GM19043 (cell line): ENCODE measurements at regions not wholly inside any gene's neighbourhood (a gene's known extent, or its start where the extent isn't known, plus 50 kb on each side); places are given as distances from the start of the nearest gene placed in this dataset.
"Not testable (repeated sequence)": the region's sequence is repeated elsewhere in the genome, so short reads cannot be mapped to it uniquely, and the experiment has no call there.

Experiments
- ATAC-seq: cut with Tn5 transposase; IDR thresholded peaks from one replicate; pipeline ENCODE4 v1.9.1; 2021; ENCODE audit warnings: low read depth; ENCODE audit not compliant: unreplicated experiment

GRCh38 chr13:68987585-68987984, 1120.0 kb upstream of the ATXN8OS start:
- ATAC-seq, result no peak

GRCh38 chr13:68984688-68985319, 1122.8 kb upstream of the ATXN8OS start:
- ATAC-seq, result no peak

GRCh38 chr13:68982961-68983619, 1124.5 kb upstream of the ATXN8OS start:
- no peak for ATAC-seq

- no peak for ATAC-seq
These were observed 1131.3 kb upstream of the ATXN8OS start for GRCh38 chr13:68976287-68976686.

- no peak for ATAC-seq
These were observed 1137.1 kb upstream of the ATXN8OS start for GRCh38 chr13:68970532-68970931.

GRCh38 chr13:68948586-68948985, 1159.0 kb upstream of the ATXN8OS start:
- no peak for ATAC-seq

- no peak for ATAC-seq
These were observed 1163.4 kb upstream of the ATXN8OS start for GRCh38 chr13:68944272-68944671.

- ATAC-seq, result no peak
These were observed 1167.6 kb upstream of the ATXN8OS start for GRCh38 chr13:68940049-68940448.

GRCh38 chr13:68938639-68939038, 1169.0 kb upstream of the ATXN8OS start:
- no peak for ATAC-seq

GRCh38 chr13:68929075-68929745, 1178.4 kb upstream of the ATXN8OS start:
- ATAC-seq, result no peak

GRCh38 chr13:68927387-68928026, 1180.1 kb upstream of the ATXN8OS start:
- ATAC-seq, result no peak

- ATAC-seq, result no peak
These were observed 1183.6 kb upstream of the ATXN8OS start for GRCh38 chr13:68923995-68924394.

- ATAC-seq, result no peak
These were observed 1198.7 kb upstream of the ATXN8OS start for GRCh38 chr13:68908879-68909278.

GRCh38 chr13:68905186-68905585, 1202.4 kb upstream of the ATXN8OS start:
- no peak for ATAC-seq

- ATAC-seq, result no peak
These were observed 1210.2 kb upstream of the ATXN8OS start for GRCh38 chr13:68897331-68897928.

GRCh38 chr13:68895696-68896095, 1211.9 kb upstream of the ATXN8OS start:
- no peak for ATAC-seq

GRCh38 chr13:68893721-68894120, 1213.9 kb upstream of the ATXN8OS start:
- ATAC-seq, result not testable (repeated sequence)

- not testable (repeated sequence) for ATAC-seq
These were observed 1215.0 kb upstream of the ATXN8OS start for GRCh38 chr13:68892596-68892995.

GRCh38 chr13:68890101-68890500, 1217.5 kb upstream of the ATXN8OS start:
- not testable (repeated sequence) for ATAC-seq

- ATAC-seq, result no peak
These were observed 1218.8 kb upstream of the ATXN8OS start for GRCh38 chr13:68888832-68889231.

- no peak for ATAC-seq
These were observed 1235.3 kb upstream of the ATXN8OS start for GRCh38 chr13:68872338-68872737.
